Kidney epithelial cell (primary cell): ENCODE measurements at regions not wholly inside any gene's neighbourhood (a gene's known extent, or its start where the extent isn't known, plus 50 kb on each side); places are given as distances from the start of the nearest gene placed in this dataset.

Source experiments
- DNase-seq: peaks from one replicate; pipeline ENCODE4 v3.0.0-alpha.2; 2010; ENCODE audit warnings: low read depth
- H3K27me3 ChIP-seq: 2 replicates; pipeline ENCODE4 v1.6.0; 2011; ENCODE audit warnings: low read length; ENCODE audit not compliant: control insufficient read depth, insufficient read depth
- H3K36me3 ChIP-seq: 2 replicates; pipeline ENCODE4 v1.5.1; 2011; ENCODE audit warnings: low read length; ENCODE audit not compliant: control insufficient read depth, insufficient read depth
- H3K4me3 ChIP-seq: 2 replicates; pipeline ENCODE4 v1.5.1; 2011; ENCODE audit warnings: low read depth, mild to moderate bottlenecking, control low read depth, low read length
- CTCF ChIP-seq: IDR thresholded peaks from 2 replicates; pipeline ENCODE4 v1.5.1; 2011; ENCODE audit warnings: mild to moderate bottlenecking, moderate library complexity, low read length, control low read depth, inconsistent platforms; ENCODE audit not compliant: insufficient read depth, poor library complexity, severe bottlenecking

- Histone ChIP-seq H3K36me3 (no peaks in the 10 kb centered on the region), H3K4me3 (no peak overlapping the region), H3K27me3 (no peaks in the 10 kb centered on the region)
- no peak for DNase-seq
- TF ChIP-seq CTCF, result no peak
These were observed 282.7 kb upstream of the ADGRL2 start for GRCh38 chr1:81517987-81518386.

- DNase-seq, result no peak
These were observed 286.9 kb upstream of the ADGRL2 start for GRCh38 chr1:81513796-81514354.

GRCh38 chr1:81512252-81513003, 288.3 kb upstream of the ADGRL2 start:
- DNase-seq, result no peak
- no peak overlapping the region for H3K4me3 ChIP-seq
- no peaks in the 10 kb centered on the region for H3K36me3 ChIP-seq
- H3K27me3 ChIP-seq, result no peaks in the 10 kb centered on the region
- no peak for TF ChIP-seq CTCF

More at GRCh38 chr1:81513796-81514354, 286.9 kb upstream of the ADGRL2 start:
- Histone ChIP-seq H3K4me3 (no peak overlapping the region), H3K36me3 (no peaks in the 10 kb centered on the region), H3K27me3 (no peaks in the 10 kb centered on the region)
- no peak for TF ChIP-seq CTCF

GRCh38 chr1:81511281-81511680, 289.5 kb upstream of the ADGRL2 start:
- DNase-seq, result no peak

GRCh38 chr1:81510701-81511100, 290.0 kb upstream of the ADGRL2 start:
- no peak for DNase-seq
- Histone ChIP-seq H3K36me3 (no peaks in the 10 kb centered on the region), H3K27me3 (no peaks in the 10 kb centered on the region), H3K4me3 (no peak overlapping the region)
- TF ChIP-seq CTCF, result no peak

More at GRCh38 chr1:81511281-81511680, 289.5 kb upstream of the ADGRL2 start:
- Histone ChIP-seq H3K27me3 (no peaks in the 10 kb centered on the region), H3K36me3 (no peaks in the 10 kb centered on the region), H3K4me3 (no peak overlapping the region)
- no peak for TF ChIP-seq CTCF
